ENCODE measurements at regions not wholly inside any gene's neighbourhood (a gene's known extent, or its start where the extent isn't known, plus 50 kb on each side); places are given as distances from the start of the nearest gene placed in this dataset.

DNA sequence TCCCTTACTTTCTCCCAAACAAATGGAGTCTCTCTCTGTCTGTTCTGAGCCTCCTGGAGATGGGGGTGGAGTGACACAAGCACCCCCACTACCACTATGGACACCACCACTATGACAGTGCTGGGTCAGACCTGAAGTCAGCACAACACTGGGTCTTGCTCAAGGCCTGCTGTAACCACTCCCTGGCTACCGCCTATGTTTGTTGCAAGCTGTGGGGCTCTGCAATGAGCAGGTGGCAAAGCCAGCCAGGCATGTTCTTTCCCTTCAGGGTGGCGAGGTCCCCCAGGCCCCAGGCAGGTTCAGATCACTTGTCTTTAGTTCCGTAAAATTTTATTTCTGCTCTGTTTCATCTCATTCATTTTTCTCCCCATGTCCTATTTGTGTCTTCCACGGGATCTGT lies 349.8 kb downstream of the TMEM121 start:
- TF ChIP-seq EHMT2 (IDR thresholded peaks at IDR 0.05; ENCODE audit: low read depth) (no peak), TFCP2L1 (CRISPR knock-in tag; IDR thresholded peaks at IDR 0.05) (no peak), HEYL (CRISPR knock-in tag; IDR thresholded peaks at IDR 0.05) (no peak), HOXA7 (CRISPR knock-in tag; IDR thresholded peaks at IDR 0.05) (no peak)
- DNase-seq (ENCODE audit: low read depth in 1 of 2, low spot score in 1 of 2) = no peak
- H3K9me3 ChIP-seq = no peaks in the 10 kb centered on the region
- ChIA-PET POLR2A (no interaction called here), CTCF (no interaction called here)
- FAIRE-seq = no peak
- no peak overlapping the region for H3K4me2 ChIP-seq
- 24% methylated on average over 4 of the region's 4 CpGs for WGBS (ENCODE audit: missing lambda C conversion rate)
- no peak overlapping the region for H3K4me3 ChIP-seq
- no peaks in the 10 kb centered on the region for H3K4me1 ChIP-seq
- no peak for ATAC-seq
- H3K27ac ChIP-seq = no peak overlapping the region

- ChIA-PET CTCF (no interaction called here), POLR2A (no interaction called here)
- Histone ChIP-seq H3K4me2 (no peak overlapping the region), H3K4me1 (no peaks in the 10 kb centered on the region), H3K4me3 (no peak overlapping the region), H3K27ac (no peak overlapping the region), H3K9me3 (no peaks in the 10 kb centered on the region)
- no peak for FAIRE-seq
- 63% methylated on average over 8 of the region's 8 CpGs for WGBS (ENCODE audit: missing lambda C conversion rate)
- TF ChIP-seq RAD21 (conservative IDR thresholded peaks at IDR 0.05 in 1 of 2, IDR thresholded peaks at IDR 0.05 in 1 of 2) = no peak
- no peak for TF ChIP-seq RCOR1 (IDR thresholded peaks at IDR 0.05; ENCODE audit: low read depth, low read length)
- TF ChIP-seq CBX2 (IDR thresholded peaks at IDR 0.05; ENCODE audit: borderline replicate concordance, low read depth) = no peak
- TF ChIP-seq MAFK (IDR thresholded peaks at IDR 0.05; ENCODE audit: partially characterized antibody) = no peak
- TF ChIP-seq POLR2A (IDR thresholded peaks at IDR 0.05; ENCODE audit: low read length) = no peak
- no peak for TF ChIP-seq RARB (CRISPR knock-in tag; IDR thresholded peaks at IDR 0.05)
- no peak for TF ChIP-seq ZFP36 (IDR thresholded peaks at IDR 0.05; ENCODE audit: borderline replicate concordance, partially characterized antibody)
- no peak for DNase-seq (ENCODE audit: low read depth in 1 of 2, low spot score in 1 of 2)
- ATAC-seq = no peak
These were observed 350.4 kb downstream of the TMEM121 start for GRCh38 chr14:105876829-105877228.

DNA sequence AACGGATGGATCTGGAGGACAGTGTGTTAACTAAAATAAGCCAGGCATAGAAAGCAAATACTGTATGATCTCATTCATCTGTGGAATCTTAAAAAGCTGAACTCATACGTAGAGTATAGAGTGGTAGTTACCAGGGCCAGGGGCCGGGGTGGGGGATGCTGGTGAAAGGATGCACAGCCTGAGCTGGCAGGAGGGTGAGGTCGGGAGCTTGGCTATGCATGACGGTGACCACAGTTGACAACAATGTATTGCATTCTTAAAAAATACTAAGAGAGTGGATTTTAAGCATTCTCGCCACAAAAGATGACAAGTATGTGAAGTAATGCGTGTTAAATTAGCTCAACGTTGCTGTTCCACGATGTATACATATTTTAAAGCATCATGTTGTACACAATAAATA lies 351.3 kb downstream of the TMEM121 start:
- ChIA-PET POLR2A (no interaction called here), CTCF (interaction anchor here (0.7 kb wide), 1 partner anchor 16 kb away, joined by 4 read pairs; no protein-coding TSS in a partner anchor)
- WGBS (ENCODE audit: missing lambda C conversion rate) = 11% methylated on average over 9 of the region's 9 CpGs
- FAIRE-seq (no peak), DNase-seq (ENCODE audit: low read depth in 1 of 2, low spot score in 1 of 2) (no peak), ATAC-seq (no peak)
- no peaks in the 10 kb centered on the region for H3K4me1 ChIP-seq
- no peak overlapping the region for H3K4me2 ChIP-seq
- no peak overlapping the region for H3K27ac ChIP-seq
- no peak for TF ChIP-seq PHF8 (IDR thresholded peaks at IDR 0.05; ENCODE audit: borderline replicate concordance, low read depth)
- TF ChIP-seq HDAC2 (IDR thresholded peaks at IDR 0.05) = no peak
- no peak for TF ChIP-seq USF2 (IDR thresholded peaks at IDR 0.05)
- TF ChIP-seq MAZ (IDR thresholded peaks at IDR 0.05; ENCODE audit: borderline replicate concordance, low read depth, low read length) = no peak
- no peak for TF ChIP-seq POLR2AphosphoS2 (conservative IDR thresholded peaks at IDR 0.05; ENCODE audit: low read length)
- TF ChIP-seq TFCP2L1 (CRISPR knock-in tag; IDR thresholded peaks at IDR 0.05) = no peak
- TF ChIP-seq RARB (CRISPR knock-in tag; IDR thresholded peaks at IDR 0.05) = no peak
- no peak for TF ChIP-seq HOXA7 (CRISPR knock-in tag; IDR thresholded peaks at IDR 0.05)
- TF ChIP-seq JUNB (IDR thresholded peaks at IDR 0.05) = no peak
- TF ChIP-seq HEYL (CRISPR knock-in tag; IDR thresholded peaks at IDR 0.05) = no peak
- TF ChIP-seq MYC (IDR thresholded peaks at IDR 0.05; ENCODE audit: borderline replicate concordance, low read length) = no peak
- TF ChIP-seq, protein P1, sequence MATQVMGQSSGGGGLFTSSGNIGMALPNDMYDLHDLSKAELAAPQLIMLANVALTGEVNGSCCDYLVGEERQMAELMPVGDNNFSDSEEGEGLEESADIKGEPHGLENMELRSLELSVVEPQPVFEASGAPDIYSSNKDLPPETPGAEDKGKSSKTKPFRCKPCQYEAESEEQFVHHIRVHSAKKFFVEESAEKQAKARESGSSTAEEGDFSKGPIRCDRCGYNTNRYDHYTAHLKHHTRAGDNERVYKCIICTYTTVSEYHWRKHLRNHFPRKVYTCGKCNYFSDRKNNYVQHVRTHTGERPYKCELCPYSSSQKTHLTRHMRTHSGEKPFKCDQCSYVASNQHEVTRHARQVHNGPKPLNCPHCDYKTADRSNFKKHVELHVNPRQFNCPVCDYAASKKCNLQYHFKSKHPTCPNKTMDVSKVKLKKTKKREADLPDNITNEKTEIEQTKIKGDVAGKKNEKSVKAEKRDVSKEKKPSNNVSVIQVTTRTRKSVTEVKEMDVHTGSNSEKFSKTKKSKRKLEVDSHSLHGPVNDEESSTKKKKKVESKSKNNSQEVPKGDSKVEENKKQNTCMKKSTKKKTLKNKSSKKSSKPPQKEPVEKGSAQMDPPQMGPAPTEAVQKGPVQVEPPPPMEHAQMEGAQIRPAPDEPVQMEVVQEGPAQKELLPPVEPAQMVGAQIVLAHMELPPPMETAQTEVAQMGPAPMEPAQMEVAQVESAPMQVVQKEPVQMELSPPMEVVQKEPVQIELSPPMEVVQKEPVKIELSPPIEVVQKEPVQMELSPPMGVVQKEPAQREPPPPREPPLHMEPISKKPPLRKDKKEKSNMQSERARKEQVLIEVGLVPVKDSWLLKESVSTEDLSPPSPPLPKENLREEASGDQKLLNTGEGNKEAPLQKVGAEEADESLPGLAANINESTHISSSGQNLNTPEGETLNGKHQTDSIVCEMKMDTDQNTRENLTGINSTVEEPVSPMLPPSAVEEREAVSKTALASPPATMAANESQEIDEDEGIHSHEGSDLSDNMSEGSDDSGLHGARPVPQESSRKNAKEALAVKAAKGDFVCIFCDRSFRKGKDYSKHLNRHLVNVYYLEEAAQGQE (IDR thresholded peaks at IDR 0.05) = no peak
- TF ChIP-seq PBX3 (IDR thresholded peaks at IDR 0.05) = no peak
- H3K9me3 ChIP-seq = no peaks in the 10 kb centered on the region
- no peak overlapping the region for H3K4me3 ChIP-seq
